H9 (cell line): ENCODE measurements at regions not wholly inside any gene's neighbourhood (a gene's known extent, or its start where the extent isn't known, plus 50 kb on each side); places are given as distances from the start of the nearest gene placed in this dataset.

Source experiments
- DNase-seq: peaks from one replicate; pipeline ENCODE4 v3.0.0-alpha.2; 2017
- H2AFZ ChIP-seq: one replicate; pipeline ENCODE4 v1.6.1; 2013; ENCODE audit warnings: mild to moderate bottlenecking, low read length, control low read depth, moderate library complexity
- H2AK5ac ChIP-seq: 2 replicates; pipeline ENCODE4 v1.6.1; 2013; ENCODE audit warnings: low read length, control low read depth, mixed read lengths; ENCODE audit not compliant: insufficient read length
- H2BK120ac ChIP-seq: one replicate; pipeline ENCODE4 v1.6.1; 2013; ENCODE audit warnings: low read depth, mild to moderate bottlenecking, low read length, control low read depth, inconsistent platforms; ENCODE audit not compliant: poor library complexity, severe bottlenecking
- H2BK12ac ChIP-seq: 2 replicates; pipeline ENCODE4 v1.6.1; 2013; ENCODE audit warnings: low read length, control low read depth, mixed read lengths, low read depth; ENCODE audit not compliant: insufficient read length
- H2BK15ac ChIP-seq: 2 replicates; pipeline ENCODE4 v1.6.1; 2013; ENCODE audit warnings: low read depth, low read length, control low read depth
- H2BK20ac ChIP-seq: one replicate; pipeline ENCODE4 v1.6.1; 2013; ENCODE audit warnings: low read depth, mild to moderate bottlenecking, low read length, control low read depth, inconsistent platforms; ENCODE audit not compliant: poor library complexity, severe bottlenecking
- H2BK5ac ChIP-seq: 2 replicates; pipeline ENCODE4 v1.6.1; 2013; ENCODE audit warnings: low read length, control low read depth, mixed read lengths; ENCODE audit not compliant: insufficient read length
- H3K14ac ChIP-seq: 2 replicates; pipeline ENCODE4 v1.6.1; 2013; ENCODE audit warnings: low read length, control low read depth; ENCODE audit not compliant: insufficient read depth
- H3K18ac ChIP-seq: 2 replicates; pipeline ENCODE4 v1.6.1; 2013; ENCODE audit warnings: low read depth, mild to moderate bottlenecking, mixed read lengths, low read length, control low read depth; ENCODE audit not compliant: insufficient read length
- H3K23ac ChIP-seq: 2 replicates; pipeline ENCODE4 v1.6.1; 2013; ENCODE audit warnings: low read length, control low read depth, mixed read lengths, low read depth; ENCODE audit not compliant: insufficient read length
- H3K23me2 ChIP-seq: 2 replicates; pipeline ENCODE4 v1.6.1; 2013; ENCODE audit warnings: low read depth, mild to moderate bottlenecking, mixed read lengths, low read length, control low read depth; ENCODE audit not compliant: insufficient read length, poor library complexity, severe bottlenecking
- H3K27ac ChIP-seq: 2 replicates; pipeline ENCODE4 v1.5.1; 2013; ENCODE audit warnings: low read length, control low read depth, mixed read lengths, low read depth; ENCODE audit not compliant: insufficient read length
- H3K27me3 ChIP-seq: 2 replicates; pipeline ENCODE4 v1.6.1; 2013; ENCODE audit warnings: low read length, control low read depth, inconsistent platforms; ENCODE audit not compliant: insufficient read depth
- H3K4ac ChIP-seq: 2 replicates; pipeline ENCODE4 v1.6.1; 2013; ENCODE audit warnings: low read depth, mild to moderate bottlenecking, control low read depth, inconsistent platforms, low read length, moderate library complexity
- H3K4me1 ChIP-seq: 2 replicates; pipeline ENCODE4 v1.6.1; 2013; ENCODE audit warnings: low read length, control low read depth, inconsistent platforms; ENCODE audit not compliant: insufficient read depth
- H3K4me2 ChIP-seq: 2 replicates; pipeline ENCODE4 v1.6.1; 2013; ENCODE audit warnings: low read length, control low read depth, mixed read lengths; ENCODE audit not compliant: insufficient read length, insufficient read depth
- H3K56ac ChIP-seq: 2 replicates; pipeline ENCODE4 v1.6.1; 2013; ENCODE audit warnings: low read depth, mild to moderate bottlenecking, mixed read lengths, low read length, control low read depth; ENCODE audit not compliant: insufficient read length
- H3K79me1 ChIP-seq: 2 replicates; pipeline ENCODE4 v1.6.1; 2013; ENCODE audit warnings: low read depth, mild to moderate bottlenecking, moderate library complexity, low read length, control low read depth, inconsistent platforms; ENCODE audit not compliant: insufficient read depth, poor library complexity, severe bottlenecking
- H3K79me2 ChIP-seq: 2 replicates; pipeline ENCODE4 v1.6.1; 2013; ENCODE audit warnings: low read length, control low read depth, inconsistent platforms; ENCODE audit not compliant: insufficient read depth
- H3K9ac ChIP-seq: 2 replicates; pipeline ENCODE4 v1.6.1; 2013; ENCODE audit warnings: low read length, control low read depth, mixed read lengths; ENCODE audit not compliant: insufficient read length; ENCODE audit errors: extremely low read depth
- H3K9me3 ChIP-seq: one replicate; pipeline ENCODE4 v1.6.1; 2013; ENCODE audit warnings: low read depth, low read length, inconsistent platforms; ENCODE audit not compliant: control insufficient read depth
- H3T11ph ChIP-seq: one replicate; pipeline ENCODE4 v1.6.1; 2013; ENCODE audit warnings: mild to moderate bottlenecking, low read length, control low read depth, inconsistent platforms
- H4K20me1 ChIP-seq: one replicate; pipeline ENCODE4 v1.6.1; 2013; ENCODE audit not compliant: control insufficient read depth, insufficient read length, insufficient read depth
- H4K5ac ChIP-seq: 2 replicates; pipeline ENCODE4 v1.6.1; 2013; ENCODE audit warnings: low read depth, mild to moderate bottlenecking, mixed read lengths, low read length, control low read depth; ENCODE audit not compliant: insufficient read length
- H4K8ac ChIP-seq: replicated peaks from 2 replicates; pipeline ENCODE4 v1.6.1; 2013; ENCODE audit warnings: low read length, control low read depth, mixed read lengths, low read depth; ENCODE audit not compliant: insufficient read length
- H4K91ac ChIP-seq: 2 replicates; pipeline ENCODE4 v1.6.1; 2013; ENCODE audit warnings: low read depth, mild to moderate bottlenecking, moderate library complexity, mixed read lengths, low read length, control low read depth; ENCODE audit not compliant: insufficient read length
- H3K27ac Mint-ChIP-seq, 3 experiments: 2 replicates in 2 of 3; 3 replicates in 1 of 3; pipeline ENCODE4 v1.8.0; 2020 to 2021; ENCODE audit warnings: mixed read lengths in 3 of 3, mild to moderate bottlenecking in 1 of 3, moderate library complexity in 1 of 3
- H3K27me3 Mint-ChIP-seq: 2 replicates; pipeline ENCODE4 v1.8.0; 2021; ENCODE audit warnings: low read depth, mild to moderate bottlenecking, moderate library complexity, mixed read lengths
- H3K36me3 Mint-ChIP-seq, 3 experiments: 2 replicates in 2 of 3; 3 replicates in 1 of 3; pipeline ENCODE4 v1.8.0; 2020 to 2021; ENCODE audit warnings: low read depth in 3 of 3, mixed read lengths in 3 of 3; ENCODE audit not compliant: insufficient read depth in 1 of 3
- H3K4me1 Mint-ChIP-seq, 2 experiments: 2 replicates each; pipeline ENCODE4 v1.8.0; 2020; ENCODE audit warnings: mixed read lengths in 2 of 2
- H3K4me3 Mint-ChIP-seq, 2 experiments: 2 replicates in 1 of 2; 3 replicates in 1 of 2; pipeline ENCODE4 v1.8.0; 2020 to 2021; ENCODE audit warnings: mild to moderate bottlenecking in 2 of 2, mixed read lengths in 2 of 2, moderate library complexity in 1 of 2
- H3K9me3 Mint-ChIP-seq, 2 experiments: 2 replicates in 1 of 2; 3 replicates in 1 of 2; pipeline ENCODE4 v1.8.0; 2020; ENCODE audit warnings: mild to moderate bottlenecking in 2 of 2, mixed read lengths in 2 of 2, moderate library complexity in 1 of 2
- WGBS: extraction: QIAGEN DNeasy Blood & Tissue Kit; methylation state at CpG from one replicate; pipeline ENCODE4 v1.1.7; 2013; ENCODE audit warnings: missing lambda C conversion rate, low lambda C conversion rate, mixed read lengths; ENCODE audit not compliant: insufficient read length; ENCODE audit errors: extremely low coverage; 5-methylcytosine and 5-hydroxymethylcytosine counted together
- TF ChIP-seq, protein P1 (sequence below): fragments of 200-600 bp; sonication (generic); conservative IDR thresholded peaks from 3 replicates; pipeline ENCODE4 v1.8.0; 2021; ENCODE audit warnings: antibody characterized with exemption, mild to moderate bottlenecking

DNA sequence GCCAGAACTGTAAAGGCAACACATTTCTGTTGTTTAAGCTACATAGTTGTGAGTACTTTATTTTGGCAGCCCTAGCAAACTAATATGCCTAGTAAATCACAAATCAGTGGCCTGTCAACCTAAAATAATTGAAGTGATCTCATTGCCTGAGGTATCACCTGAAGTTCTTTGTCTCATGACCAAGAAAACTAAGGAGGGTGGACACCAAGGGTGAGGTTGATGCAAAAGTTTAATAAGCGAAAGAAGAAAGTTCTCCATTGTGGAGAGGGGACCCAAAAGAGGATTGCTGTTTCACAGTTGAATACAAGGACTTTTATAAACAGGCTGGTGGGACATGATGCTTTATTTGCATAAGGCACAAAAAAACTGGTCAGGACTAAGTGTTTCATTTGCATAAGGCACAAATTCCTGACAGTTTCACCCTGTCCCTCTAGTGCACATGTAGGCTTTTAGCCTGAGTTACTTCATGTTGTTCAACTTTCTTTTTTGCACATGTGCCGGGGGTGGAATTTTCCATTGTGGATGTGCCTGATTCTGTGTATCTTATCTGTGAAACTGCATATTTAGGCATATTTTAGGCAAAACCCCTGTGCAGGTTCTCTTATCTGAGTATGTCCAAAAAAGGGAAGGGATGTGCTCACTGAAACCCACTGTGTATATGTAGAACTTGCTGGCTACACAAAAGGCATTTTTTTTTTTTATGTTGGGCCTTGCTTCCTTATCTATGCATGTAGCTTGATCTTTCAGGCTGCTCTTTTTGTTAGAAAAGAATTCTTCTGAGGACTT is 108.6 kb upstream of the RAI14 start:
- H3K27me3 Mint-ChIP-seq: peaks cover 2% of the 10 kb centered on the region; the same call in 1 of the 2 replicates
- Histone ChIP-seq H3K9me3 (peaks cover 39% of the 10 kb centered on the region), H3K4me2 (no peak overlapping the region), H3K79me2 (no peaks in the 10 kb centered on the region), H2BK15ac (no peak overlapping the region), H3K9ac (no peak overlapping the region), H3T11ph (no peak overlapping the region), H4K8ac (no peak overlapping the region), H2BK5ac (no peak overlapping the region), H2BK12ac (no peak overlapping the region), H3K79me1 (no peaks in the 10 kb centered on the region), H4K91ac (no peak overlapping the region), H3K4me1 (0 out of 2 replicates have a peak, but pooled peaks cover 4% of the 10 kb centered on the region), H3K27ac (peak overlapping the region; percentile 74), H3K4ac (no peak overlapping the region), H2BK20ac (no peak overlapping the region), H3K23ac (no peak overlapping the region), H3K56ac (no peak overlapping the region), H3K14ac (no peak overlapping the region), H2AK5ac (no peak overlapping the region), H3K23me2 (no peaks in the 10 kb centered on the region), H3K18ac (no peak overlapping the region), H3K27me3 (no peaks in the 10 kb centered on the region), H4K5ac (no peak overlapping the region), H2BK120ac (no peak overlapping the region), H4K20me1 (no peaks in the 10 kb centered on the region), H2AFZ (no peak overlapping the region)
- TF ChIP-seq, protein P1, sequence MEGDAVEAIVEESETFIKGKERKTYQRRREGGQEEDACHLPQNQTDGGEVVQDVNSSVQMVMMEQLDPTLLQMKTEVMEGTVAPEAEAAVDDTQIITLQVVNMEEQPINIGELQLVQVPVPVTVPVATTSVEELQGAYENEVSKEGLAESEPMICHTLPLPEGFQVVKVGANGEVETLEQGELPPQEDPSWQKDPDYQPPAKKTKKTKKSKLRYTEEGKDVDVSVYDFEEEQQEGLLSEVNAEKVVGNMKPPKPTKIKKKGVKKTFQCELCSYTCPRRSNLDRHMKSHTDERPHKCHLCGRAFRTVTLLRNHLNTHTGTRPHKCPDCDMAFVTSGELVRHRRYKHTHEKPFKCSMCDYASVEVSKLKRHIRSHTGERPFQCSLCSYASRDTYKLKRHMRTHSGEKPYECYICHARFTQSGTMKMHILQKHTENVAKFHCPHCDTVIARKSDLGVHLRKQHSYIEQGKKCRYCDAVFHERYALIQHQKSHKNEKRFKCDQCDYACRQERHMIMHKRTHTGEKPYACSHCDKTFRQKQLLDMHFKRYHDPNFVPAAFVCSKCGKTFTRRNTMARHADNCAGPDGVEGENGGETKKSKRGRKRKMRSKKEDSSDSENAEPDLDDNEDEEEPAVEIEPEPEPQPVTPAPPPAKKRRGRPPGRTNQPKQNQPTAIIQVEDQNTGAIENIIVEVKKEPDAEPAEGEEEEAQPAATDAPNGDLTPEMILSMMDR: no peak
- peaks cover 52 to 55% of the 10 kb centered on the region in 2 experiments for H3K9me3 Mint-ChIP-seq
- H3K4me1 Mint-ChIP-seq: peaks cover 22 to 28% of the 10 kb centered on the region in 2 experiments
- H3K4me3 Mint-ChIP-seq: no peak overlapping the region; a peak in 1 of 5 replicates
- WGBS: no CpG with 5 or more reads among the region's 2 CpGs
- peaks cover 38 to 55% (median 49%) of the 10 kb centered on the region in 3 experiments for H3K36me3 Mint-ChIP-seq
- peak overlapping the region; percentile 46 to 92 (median 83) for H3K27ac Mint-ChIP-seq
- peak; percentile 31 for DNase-seq
